ENCODE measurements at regions not wholly inside any gene's neighbourhood (a gene's known extent, or its start where the extent isn't known, plus 50 kb on each side); places are given as distances from the start of the nearest gene placed in this dataset.

GRCh38 chr16:51950118-51950780, 596.7 kb downstream of the TOX3 start:
- TF ChIP-seq, protein P1, sequence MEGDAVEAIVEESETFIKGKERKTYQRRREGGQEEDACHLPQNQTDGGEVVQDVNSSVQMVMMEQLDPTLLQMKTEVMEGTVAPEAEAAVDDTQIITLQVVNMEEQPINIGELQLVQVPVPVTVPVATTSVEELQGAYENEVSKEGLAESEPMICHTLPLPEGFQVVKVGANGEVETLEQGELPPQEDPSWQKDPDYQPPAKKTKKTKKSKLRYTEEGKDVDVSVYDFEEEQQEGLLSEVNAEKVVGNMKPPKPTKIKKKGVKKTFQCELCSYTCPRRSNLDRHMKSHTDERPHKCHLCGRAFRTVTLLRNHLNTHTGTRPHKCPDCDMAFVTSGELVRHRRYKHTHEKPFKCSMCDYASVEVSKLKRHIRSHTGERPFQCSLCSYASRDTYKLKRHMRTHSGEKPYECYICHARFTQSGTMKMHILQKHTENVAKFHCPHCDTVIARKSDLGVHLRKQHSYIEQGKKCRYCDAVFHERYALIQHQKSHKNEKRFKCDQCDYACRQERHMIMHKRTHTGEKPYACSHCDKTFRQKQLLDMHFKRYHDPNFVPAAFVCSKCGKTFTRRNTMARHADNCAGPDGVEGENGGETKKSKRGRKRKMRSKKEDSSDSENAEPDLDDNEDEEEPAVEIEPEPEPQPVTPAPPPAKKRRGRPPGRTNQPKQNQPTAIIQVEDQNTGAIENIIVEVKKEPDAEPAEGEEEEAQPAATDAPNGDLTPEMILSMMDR (conservative IDR thresholded peaks at IDR 0.05; ENCODE audit: low read depth in 2 of 2) = no peak
- TF ChIP-seq JUNB (IDR thresholded peaks at IDR 0.05; ENCODE audit: unreplicated experiment) = no peak
- TF ChIP-seq POLR2AphosphoS5 (IDR thresholded peaks at IDR 0.05; ENCODE audit: low read depth) = no peak
- TF ChIP-seq REST (IDR thresholded peaks at IDR 0.05; ENCODE audit: unreplicated experiment) = no peak
